H1 (cell line): ENCODE measurements at regions not wholly inside any gene's neighbourhood (a gene's known extent, or its start where the extent isn't known, plus 50 kb on each side); places are given as distances from the start of the nearest gene placed in this dataset.

Source experiments
- RAD21 ChIP-seq, 2 experiments: IDR thresholded peaks in 1 of 2; conservative IDR thresholded peaks in 1 of 2; 2 replicates each; pipeline ENCODE4 v1.6.1; 2011; ENCODE audit warnings: low read depth in 2 of 2, low read length in 2 of 2, improper control_type of control experiment in 1 of 2, inconsistent platforms in 1 of 2, mild to moderate bottlenecking in 1 of 2, moderate library complexity in 1 of 2

DNA sequence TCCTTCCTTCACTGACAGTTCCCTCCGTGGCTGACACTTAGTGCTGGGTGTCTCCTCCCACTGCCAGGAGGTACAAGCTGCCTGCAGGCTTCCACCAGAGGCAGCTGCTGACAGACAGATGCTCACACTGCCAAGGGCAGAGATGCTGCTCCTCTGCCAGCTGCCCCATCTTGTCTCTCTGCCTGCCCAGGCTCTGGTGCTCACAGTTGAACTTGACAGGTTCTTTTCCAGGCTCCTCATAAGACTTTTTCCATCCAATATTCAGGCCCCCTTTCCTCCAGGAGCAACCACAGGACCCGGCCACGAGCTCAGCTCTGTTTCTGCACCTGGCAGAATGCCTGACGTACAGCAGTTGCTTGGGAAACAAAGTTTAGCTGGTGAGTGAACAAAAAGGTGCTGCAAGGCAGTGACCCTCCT is 79.8 kb downstream of the PSMB1 start (continued):
- TF ChIP-seq RAD21 (IDR thresholded peaks at IDR 0.05 in 1 of 2, conservative IDR thresholded peaks at IDR 0.05 in 1 of 2; ENCODE audit: low read depth in 2 of 2, low read length in 2 of 2) = no peak
